Heart left ventricle (tissue), 16 donors: ENCODE measurements at regions not wholly inside any gene's neighbourhood (a gene's known extent, or its start where the extent isn't known, plus 50 kb on each side); places are given as distances from the start of the nearest gene placed in this dataset.

Experiments
- ATAC-seq, 4 donors: fragments of 200-7000 bp; cut with Tn5 transposase; one replicate each; pipeline ENCODE4 v1.9.1; 2020 to 2022; ENCODE audit warnings: moderate library complexity in 4 of 4, mild to moderate bottlenecking in 3 of 4, moderate number of reproducible peaks in 1 of 4
- DNase-seq, 5 donors: peaks; one replicate each; pipeline ENCODE4 v3.0.0-alpha.2; 2020
- H3K27ac ChIP-seq, 12 donors: fragments of 200-600 bp; sonication (generic) in 4 of 12; one replicate each; pipeline versions ENCODE4 v1.5.0 to v1.8.0; 2016 to 2022; ENCODE audit warnings: mild to moderate bottlenecking in 2 of 12
- H3K27me3 ChIP-seq, 9 donors: fragments of 200-600 bp; sonication (generic) in 2 of 9; one replicate each; pipeline versions ENCODE4 v1.5.1 to v1.8.0; 2016 to 2022; ENCODE audit warnings: mild to moderate bottlenecking in 3 of 9
- H3K36me3 ChIP-seq, 9 donors: fragments of 200-600 bp; sonication (generic) in 2 of 9; one replicate each; pipeline versions ENCODE4 v1.5.0 to v1.8.0; 2018 to 2022; ENCODE audit warnings: mild to moderate bottlenecking in 2 of 9
- H3K4me1 ChIP-seq, 12 donors: fragments of 200-600 bp; sonication (generic) in 4 of 12; one replicate each; pipeline versions ENCODE4 v1.5.0 to v1.8.0; 2016 to 2022; ENCODE audit warnings: mild to moderate bottlenecking in 3 of 12
- H3K4me3 ChIP-seq, 12 donors: fragments of 200-600 bp; sonication (generic) in 4 of 12; one replicate each; pipeline versions ENCODE4 v1.5.0 to v1.8.0; 2017 to 2022; ENCODE audit warnings: mild to moderate bottlenecking in 9 of 12, moderate library complexity in 4 of 12
- H3K9me3 ChIP-seq, 12 donors: fragments of 200-600 bp; sonication (generic) in 4 of 12; one replicate each; pipeline versions ENCODE4 v1.5.0 to v1.8.0; 2016 to 2022; ENCODE audit warnings: mild to moderate bottlenecking in 1 of 12
- CTCF ChIP-seq, 12 donors: fragments of 200-600 bp; sonication (generic) in 4 of 12; IDR thresholded peaks; one replicate each; pipeline versions ENCODE4 v1.5.0 to v1.8.0; 2018 to 2022; ENCODE audit warnings: antibody characterized with exemption in 12 of 12, mild to moderate bottlenecking in 5 of 12
- POLR2A ChIP-seq, 2 donors: fragments of 450-650 bp; IDR thresholded peaks; one replicate each; pipeline ENCODE4 v1.6.1; 2017; ENCODE audit warnings: antibody characterized with exemption in 2 of 2, mild to moderate bottlenecking in 2 of 2, moderate library complexity in 2 of 2
- WGBS, 4 donors: extraction: QIAGEN DNeasy Blood & Tissue Kit in 2 of 4; methylation state at CpG; one replicate each; pipeline versions ENCODE4 v1.1.5 to v1.1.7; 2013 to 2018; 5-methylcytosine and 5-hydroxymethylcytosine counted together
- intact Hi-C, 10 donors: fragments of 100-400 bp; cut with DNase I; formaldehyde crosslinking; loops; one replicate each; pipeline versions ENCODE4 v1.11.1 to v1.14.2; 2022
- donor health status: ischemic (EF 13 %, LVEDD 7.1; RV severe dilation, severe dysfunction).
- donor health status: healthy with polysubstance abuse.
- donor health status: DM: no; HTN: yes; CAD: no.
- donor health status: DM: no; HTN: no; CAD: no.
- donor health status: ischemic (EF 25% LVEDD 6.9; RV normal size, moderate dysfunction).
- donor health status: ischemic (EF 25% LVEDD 5.7; RV mildly dilated, moderate dysfunction).
- donor health status: healthy.
- donor health status: DM: yes; HTN: yes; CAD: no.
- donor health status: ischemic (EF 35%, LVEDD 5.7; RV mildly dilated, moderate dysfunction).
- donor health status: nonischemic (EF 11% LVEDD 7.7; RV severe dilation, severe dysfunction).
- donor health status: DM: yes; HTN: yes; CAD: no.
- donor health status: PGD.
- donor health status: ischemic (EF 29% LVEDD 5.4; RV normal size, mild dysfunction).
- donor health status: nonischemic (EF 23%, LVEDD 6.1; RV moderate dilation, normal function).

- intact Hi-C loops, result loop anchor here in 1 of 10 donors (10.0 kb wide), 1 partner anchor 72 kb away; no protein-coding TSS in a partner anchor
- peaks cover 0 to 7% (median 0%) of the 10 kb centered on the region in 12 donors for H3K4me1 ChIP-seq
- no peak overlapping the region for H3K4me3 ChIP-seq
- DNase-seq, result no peak
- no peaks in the 10 kb centered on the region for H3K36me3 ChIP-seq
- TF ChIP-seq POLR2A (IDR thresholded peaks at IDR 0.05), result no peak
- no peak for TF ChIP-seq CTCF (IDR thresholded peaks at IDR 0.05)
- peaks cover 0 to 12% (median 0%) of the 10 kb centered on the region in 12 donors for H3K9me3 ChIP-seq
- no peak for ATAC-seq
- 60 to 74% (median 67%) methylated on average over 4 of the region's 4 CpGs for WGBS, 4 donors
- H3K27ac ChIP-seq, result no peak overlapping the region
- peaks cover 0 to 3% (median 0%) of the 10 kb centered on the region in 9 donors for H3K27me3 ChIP-seq
These were observed 226.6 kb downstream of the HACE1 start for GRCh38 chr6:104633125-104633524.

- H3K27ac ChIP-seq, result no peak overlapping the region
- ATAC-seq, result no peak
- no peak for TF ChIP-seq POLR2A (IDR thresholded peaks at IDR 0.05)
- no peak for TF ChIP-seq CTCF (IDR thresholded peaks at IDR 0.05)
- H3K36me3 ChIP-seq, result no peaks in the 10 kb centered on the region
- peaks cover 0 to 3% (median 0%) of the 10 kb centered on the region in 9 donors for H3K27me3 ChIP-seq
- H3K4me3 ChIP-seq, result no peak overlapping the region
- peaks cover 0 to 2% (median 0%) of the 10 kb centered on the region in 12 donors for H3K4me1 ChIP-seq
- DNase-seq, result no peak
- intact Hi-C loops, result loop anchor here in 1 of 10 donors (10.0 kb wide), 1 partner anchor 72 kb away; no protein-coding TSS in a partner anchor
- 81 to 99% (median 96%) methylated on average over 2 of the region's 2 CpGs for WGBS, 4 donors
- peaks cover 0 to 12% (median 0%) of the 10 kb centered on the region in 12 donors for H3K9me3 ChIP-seq
These were observed 227.1 kb downstream of the HACE1 start for GRCh38 chr6:104632588-104632987.

GRCh38 chr6:104630955-104631354, 228.8 kb downstream of the HACE1 start:
- no peak for ATAC-seq
- H3K27me3 ChIP-seq, result peaks cover 0 to 3% (median 0%) of the 10 kb centered on the region in 9 donors
- no peak overlapping the region for H3K4me3 ChIP-seq
- H3K4me1 ChIP-seq, result no peaks in the 10 kb centered on the region
- intact Hi-C loops, result loop anchor here in 1 of 10 donors (10.0 kb wide), 1 partner anchor 74 kb away; no protein-coding TSS in a partner anchor
- no peak for TF ChIP-seq CTCF (IDR thresholded peaks at IDR 0.05)
- no peak for TF ChIP-seq POLR2A (IDR thresholded peaks at IDR 0.05)
- DNase-seq, result no peak
- H3K36me3 ChIP-seq, result no peaks in the 10 kb centered on the region
- no peak overlapping the region for H3K27ac ChIP-seq
- H3K9me3 ChIP-seq, result peaks cover 0 to 12% (median 0%) of the 10 kb centered on the region in 12 donors

- Histone ChIP-seq H3K4me1 (no peaks in the 10 kb centered on the region), H3K4me3 (no peak overlapping the region), H3K27ac (no peak overlapping the region), H3K27me3 (peaks cover 0 to 3% (median 0%) of the 10 kb centered on the region in 9 donors), H3K9me3 (peaks cover 0 to 12% (median 0%) of the 10 kb centered on the region in 12 donors), H3K36me3 (no peaks in the 10 kb centered on the region)
- intact Hi-C loops, result loop anchor here in 1 of 10 donors (10.0 kb wide), 1 partner anchor 74 kb away; no protein-coding TSS in a partner anchor
- no peak for DNase-seq
- 58 to 59% (median 58%) methylated on average over 3 of the region's 3 CpGs for WGBS, 4 donors
- ATAC-seq, result no peak
- TF ChIP-seq CTCF (IDR thresholded peaks at IDR 0.05) (no peak), POLR2A (IDR thresholded peaks at IDR 0.05) (no peak)
These were observed 229.2 kb downstream of the HACE1 start for GRCh38 chr6:104630522-104630921.
